ENCODE measurements at regions not wholly inside any gene's neighbourhood (a gene's known extent, or its start where the extent isn't known, plus 50 kb on each side); places are given as distances from the start of the nearest gene placed in this dataset.

DNA sequence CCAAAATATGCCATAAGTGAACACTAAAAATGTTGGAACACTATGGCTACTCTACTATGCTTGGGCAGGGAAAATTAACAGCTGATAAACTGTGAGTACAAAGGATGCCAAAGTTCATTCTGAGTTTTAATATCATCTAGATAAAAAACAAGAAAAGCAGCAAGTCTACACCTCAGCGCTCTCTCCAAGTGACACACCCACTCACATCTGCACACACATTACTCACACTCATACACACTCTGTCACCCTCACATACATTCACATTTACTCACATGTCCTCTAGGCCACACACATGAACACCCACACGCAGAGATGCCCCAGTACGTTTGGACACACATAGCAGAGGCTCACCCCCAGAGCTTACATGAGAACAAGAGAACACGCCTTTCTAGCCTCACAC lies 87.3 kb upstream of the RAB4A start:
- DNase-seq (ENCODE audit: low spot score), result no peak
- Histone ChIP-seq H4K20me1 (replicated peaks; ENCODE audit: insufficient read depth) (no peaks in the 10 kb centered on the region), H2AFZ (no peak overlapping the region), H3F3A (replicated peaks; ENCODE audit: low read depth) (no peaks in the 10 kb centered on the region), H3K27ac (ENCODE audit: low read depth) (no peak overlapping the region), H3K36me3 (ENCODE audit: insufficient read depth) (no peaks in the 10 kb centered on the region), H3K4me3 (no peak overlapping the region), H3K4me1 (ENCODE audit: insufficient read depth) (peaks cover 16% of the 10 kb centered on the region), H3K79me2 (replicated peaks; ENCODE audit: insufficient read depth) (no peaks in the 10 kb centered on the region), H3K9me2 (ENCODE audit: insufficient read depth) (no peaks in the 10 kb centered on the region), H3K4me2 (no peak overlapping the region), H3K27me3 (ENCODE audit: insufficient read depth) (no peaks in the 10 kb centered on the region)
- Mint-ChIP-seq H3K4me1 (no peaks in the 10 kb centered on the region; the same call in 2 of the 3 replicates), H3K4me3 (no peak overlapping the region), H3K9me3 (peaks cover 3% of the 10 kb centered on the region; the same call in 1 of the 3 replicates), H3K27ac (no peak overlapping the region), H3K27me3 (ENCODE audit: insufficient read depth, low read depth, poor library complexity) (no peaks in the 10 kb centered on the region), H3K36me3 (ENCODE audit: low read depth) (no peaks in the 10 kb centered on the region; the same call in 2 of the 3 replicates)
- TF ChIP-seq EZH2phosphoT487 (IDR thresholded peaks at IDR 0.05; ENCODE audit: unreplicated experiment), result no peak
- TF ChIP-seq POLR2AphosphoS5 (IDR thresholded peaks at IDR 0.05; ENCODE audit: low read depth), result no peak
- TF ChIP-seq ZNF114 (CRISPR knock-in tag; IDR thresholded peaks at IDR 0.05), result no peak
- TF ChIP-seq ZNF331 (CRISPR knock-in tag; IDR thresholded peaks at IDR 0.05; ENCODE audit: low read depth), result no peak
- TF ChIP-seq, protein P1, sequence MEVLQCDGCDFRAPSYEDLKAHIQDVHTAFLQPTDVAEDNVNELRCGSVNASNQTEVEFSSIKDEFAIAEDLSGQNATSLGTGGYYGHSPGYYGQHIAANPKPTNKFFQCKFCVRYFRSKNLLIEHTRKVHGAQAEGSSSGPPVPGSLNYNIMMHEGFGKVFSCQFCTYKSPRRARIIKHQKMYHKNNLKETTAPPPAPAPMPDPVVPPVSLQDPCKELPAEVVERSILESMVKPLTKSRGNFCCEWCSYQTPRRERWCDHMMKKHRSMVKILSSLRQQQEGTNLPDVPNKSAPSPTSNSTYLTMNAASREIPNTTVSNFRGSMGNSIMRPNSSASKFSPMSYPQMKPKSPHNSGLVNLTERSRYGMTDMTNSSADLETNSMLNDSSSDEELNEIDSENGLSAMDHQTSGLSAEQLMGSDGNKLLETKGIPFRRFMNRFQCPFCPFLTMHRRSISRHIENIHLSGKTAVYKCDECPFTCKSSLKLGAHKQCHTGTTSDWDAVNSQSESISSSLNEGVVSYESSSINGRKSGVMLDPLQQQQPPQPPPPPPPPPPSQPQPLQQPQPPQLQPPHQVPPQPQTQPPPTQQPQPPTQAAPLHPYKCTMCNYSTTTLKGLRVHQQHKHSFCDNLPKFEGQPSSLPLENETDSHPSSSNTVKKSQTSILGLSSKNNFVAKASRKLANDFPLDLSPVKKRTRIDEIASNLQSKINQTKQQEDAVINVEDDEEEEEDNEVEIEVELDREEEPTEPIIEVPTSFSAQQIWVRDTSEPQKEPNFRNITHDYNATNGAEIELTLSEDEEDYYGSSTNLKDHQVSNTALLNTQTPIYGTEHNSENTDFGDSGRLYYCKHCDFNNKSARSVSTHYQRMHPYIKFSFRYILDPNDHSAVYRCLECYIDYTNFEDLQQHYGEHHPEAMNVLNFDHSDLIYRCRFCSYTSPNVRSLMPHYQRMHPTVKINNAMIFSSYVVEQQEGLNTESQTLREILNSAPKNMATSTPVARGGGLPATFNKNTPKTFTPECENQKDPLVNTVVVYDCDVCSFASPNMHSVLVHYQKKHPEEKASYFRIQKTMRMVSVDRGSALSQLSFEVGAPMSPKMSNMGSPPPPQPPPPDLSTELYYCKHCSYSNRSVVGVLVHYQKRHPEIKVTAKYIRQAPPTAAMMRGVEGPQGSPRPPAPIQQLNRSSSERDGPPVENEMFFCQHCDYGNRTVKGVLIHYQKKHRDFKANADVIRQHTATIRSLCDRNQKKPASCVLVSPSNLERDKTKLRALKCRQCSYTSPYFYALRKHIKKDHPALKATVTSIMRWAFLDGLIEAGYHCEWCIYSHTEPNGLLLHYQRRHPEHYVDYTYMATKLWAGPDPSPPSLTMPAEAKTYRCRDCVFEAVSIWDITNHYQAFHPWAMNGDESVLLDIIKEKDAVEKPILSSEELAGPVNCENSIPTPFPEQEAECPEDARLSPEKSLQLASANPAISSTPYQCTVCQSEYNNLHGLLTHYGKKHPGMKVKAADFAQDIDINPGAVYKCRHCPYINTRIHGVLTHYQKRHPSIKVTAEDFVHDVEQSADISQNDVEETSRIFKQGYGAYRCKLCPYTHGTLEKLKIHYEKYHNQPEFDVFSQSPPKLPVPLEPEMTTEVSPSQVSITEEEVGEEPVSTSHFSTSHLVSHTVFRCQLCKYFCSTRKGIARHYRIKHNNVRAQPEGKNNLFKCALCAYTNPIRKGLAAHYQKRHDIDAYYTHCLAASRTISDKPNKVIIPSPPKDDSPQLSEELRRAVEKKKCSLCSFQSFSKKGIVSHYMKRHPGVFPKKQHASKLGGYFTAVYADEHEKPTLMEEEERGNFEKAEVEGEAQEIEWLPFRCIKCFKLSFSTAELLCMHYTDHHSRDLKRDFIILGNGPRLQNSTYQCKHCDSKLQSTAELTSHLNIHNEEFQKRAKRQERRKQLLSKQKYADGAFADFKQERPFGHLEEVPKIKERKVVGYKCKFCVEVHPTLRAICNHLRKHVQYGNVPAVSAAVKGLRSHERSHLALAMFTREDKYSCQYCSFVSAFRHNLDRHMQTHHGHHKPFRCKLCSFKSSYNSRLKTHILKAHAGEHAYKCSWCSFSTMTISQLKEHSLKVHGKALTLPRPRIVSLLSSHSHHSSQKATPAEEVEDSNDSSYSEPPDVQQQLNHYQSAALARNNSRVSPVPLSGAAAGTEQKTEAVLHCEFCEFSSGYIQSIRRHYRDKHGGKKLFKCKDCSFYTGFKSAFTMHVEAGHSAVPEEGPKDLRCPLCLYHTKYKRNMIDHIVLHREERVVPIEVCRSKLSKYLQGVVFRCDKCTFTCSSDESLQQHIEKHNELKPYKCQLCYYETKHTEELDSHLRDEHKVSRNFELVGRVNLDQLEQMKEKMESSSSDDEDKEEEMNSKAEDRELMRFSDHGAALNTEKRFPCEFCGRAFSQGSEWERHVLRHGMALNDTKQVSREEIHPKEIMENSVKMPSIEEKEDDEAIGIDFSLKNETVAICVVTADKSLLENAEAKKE (CRISPR knock-in tag; IDR thresholded peaks at IDR 0.05), result no peak
- no peak for ATAC-seq

DNA sequence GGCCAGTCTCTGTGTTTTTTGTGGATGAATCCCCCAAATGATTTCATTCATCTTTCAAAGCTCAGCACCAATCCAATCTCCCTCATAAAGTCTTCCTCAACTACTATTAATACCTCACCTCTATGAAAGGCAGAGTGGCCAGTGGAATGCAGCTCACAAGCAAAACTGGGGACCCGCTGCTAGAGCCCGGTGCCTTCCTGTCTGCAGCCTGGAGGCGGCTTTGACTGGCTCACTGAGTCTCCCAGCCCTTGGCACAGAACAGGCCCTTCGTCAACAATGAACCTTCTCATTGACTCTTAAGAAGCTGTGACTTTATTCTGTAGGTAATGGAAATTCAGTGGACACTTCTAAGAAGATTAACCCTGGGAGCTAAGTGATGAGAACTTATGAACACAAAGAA lies 86.8 kb upstream of the RAB4A start:
- peaks cover 18% of the 10 kb centered on the region for H3K4me1 ChIP-seq (ENCODE audit: insufficient read depth)
- H3K36me3 Mint-ChIP-seq (ENCODE audit: low read depth), result no peaks in the 10 kb centered on the region; the same call in 2 of the 3 replicates
- no peaks in the 10 kb centered on the region for H3F3A ChIP-seq (replicated peaks; ENCODE audit: low read depth)
- peaks cover 3% of the 10 kb centered on the region for H3K4me1 Mint-ChIP-seq
- no peaks in the 10 kb centered on the region for H3K27me3 Mint-ChIP-seq (ENCODE audit: insufficient read depth, low read depth, poor library complexity)
- no peak overlapping the region for H2AFZ ChIP-seq
- H3K4me3 ChIP-seq, result no peak overlapping the region
- no peaks in the 10 kb centered on the region for H3K27me3 ChIP-seq (ENCODE audit: insufficient read depth)
- ATAC-seq (no peak), DNase-seq (ENCODE audit: low spot score) (no peak)
- no peak for TF ChIP-seq ZNF331 (CRISPR knock-in tag; IDR thresholded peaks at IDR 0.05; ENCODE audit: low read depth)
- no peak for TF ChIP-seq JUNB (IDR thresholded peaks at IDR 0.05; ENCODE audit: unreplicated experiment)
- H3K4me2 ChIP-seq, result no peak overlapping the region
- no peak overlapping the region for H3K27ac Mint-ChIP-seq
- H3K4me3 Mint-ChIP-seq, result no peak overlapping the region
- no peaks in the 10 kb centered on the region for H3K9me2 ChIP-seq (ENCODE audit: insufficient read depth)
- no peaks in the 10 kb centered on the region for H3K36me3 ChIP-seq (ENCODE audit: insufficient read depth)
- H3K27ac ChIP-seq (ENCODE audit: low read depth), result no peak overlapping the region
- no peaks in the 10 kb centered on the region for H4K20me1 ChIP-seq (replicated peaks; ENCODE audit: insufficient read depth)
- H3K79me2 ChIP-seq (replicated peaks; ENCODE audit: insufficient read depth), result no peaks in the 10 kb centered on the region
- peaks cover 3% of the 10 kb centered on the region; the same call in 1 of the 3 replicates for H3K9me3 Mint-ChIP-seq

Data from GM23338 (cell line).